ENCODE measurements at regions not wholly inside any gene's neighbourhood (a gene's known extent, or its start where the extent isn't known, plus 50 kb on each side); places are given as distances from the start of the nearest gene placed in this dataset.

DNA sequence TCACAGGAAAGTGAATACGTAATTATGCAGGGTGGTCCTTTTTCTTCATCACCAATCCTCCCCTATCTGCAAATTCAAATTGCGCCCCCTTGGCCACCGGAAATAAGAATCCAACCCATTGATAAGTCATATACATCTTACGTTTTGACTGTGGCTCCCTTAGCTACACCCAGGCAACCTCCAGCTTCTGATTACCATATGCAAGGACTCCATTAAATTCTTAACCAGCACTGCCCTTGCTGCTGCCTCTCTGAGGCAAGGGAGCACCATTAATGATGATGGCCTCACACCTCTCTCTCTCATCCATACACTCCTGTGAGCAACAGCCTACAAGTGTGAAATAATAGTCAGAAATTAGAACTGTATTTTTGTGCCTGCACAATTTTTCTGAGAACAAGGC lies 106.0 kb upstream of the NOCT start:
- Histone ChIP-seq H3K4me3 (no peak overlapping the region), H3K9me3 (no peaks in the 10 kb centered on the region), H3K36me3 (replicated peaks in 1 of 2; ENCODE audit: insufficient read depth in 1 of 2, low read depth in 2 of 2) (no peaks in the 10 kb centered on the region), H3K27ac (no peak overlapping the region), H3K27me3 (no peaks in the 10 kb centered on the region), H3K4me1 (peaks cover 26% of the 10 kb centered on the region)
- ATAC-seq (no peak), DNase-seq (no peak)
- 83 to 93% methylated on average over 4 of the region's 4 CpGs for WGBS, 2 donors
- intact Hi-C loops (cut with DNase I): no loop called here
- TF ChIP-seq POLR2A (IDR thresholded peaks at IDR 0.05): no peak
- TF ChIP-seq, protein P1, sequence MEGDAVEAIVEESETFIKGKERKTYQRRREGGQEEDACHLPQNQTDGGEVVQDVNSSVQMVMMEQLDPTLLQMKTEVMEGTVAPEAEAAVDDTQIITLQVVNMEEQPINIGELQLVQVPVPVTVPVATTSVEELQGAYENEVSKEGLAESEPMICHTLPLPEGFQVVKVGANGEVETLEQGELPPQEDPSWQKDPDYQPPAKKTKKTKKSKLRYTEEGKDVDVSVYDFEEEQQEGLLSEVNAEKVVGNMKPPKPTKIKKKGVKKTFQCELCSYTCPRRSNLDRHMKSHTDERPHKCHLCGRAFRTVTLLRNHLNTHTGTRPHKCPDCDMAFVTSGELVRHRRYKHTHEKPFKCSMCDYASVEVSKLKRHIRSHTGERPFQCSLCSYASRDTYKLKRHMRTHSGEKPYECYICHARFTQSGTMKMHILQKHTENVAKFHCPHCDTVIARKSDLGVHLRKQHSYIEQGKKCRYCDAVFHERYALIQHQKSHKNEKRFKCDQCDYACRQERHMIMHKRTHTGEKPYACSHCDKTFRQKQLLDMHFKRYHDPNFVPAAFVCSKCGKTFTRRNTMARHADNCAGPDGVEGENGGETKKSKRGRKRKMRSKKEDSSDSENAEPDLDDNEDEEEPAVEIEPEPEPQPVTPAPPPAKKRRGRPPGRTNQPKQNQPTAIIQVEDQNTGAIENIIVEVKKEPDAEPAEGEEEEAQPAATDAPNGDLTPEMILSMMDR (IDR thresholded peaks at IDR 0.05): no peak

DNA sequence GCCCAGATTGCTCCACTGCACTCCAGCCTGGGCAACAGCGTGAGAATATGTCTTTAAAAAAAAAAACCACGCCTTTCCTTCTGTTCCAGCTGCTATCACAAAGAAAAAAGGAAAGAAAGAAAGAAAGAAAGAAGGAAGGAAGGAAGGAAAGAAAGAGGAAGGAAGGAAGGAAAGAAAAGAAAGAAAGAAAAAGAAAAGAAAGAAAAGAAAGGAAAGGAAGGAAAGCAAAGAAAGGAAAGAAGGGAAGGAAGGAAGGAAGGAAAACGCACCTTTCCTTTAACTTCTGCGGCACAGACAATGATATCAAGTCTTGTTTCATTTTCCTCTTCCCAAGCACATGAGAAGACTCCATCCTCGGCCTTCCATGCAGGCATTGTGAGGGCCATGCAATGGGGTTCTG lies 107.4 kb upstream of the NOCT start:
- DNase-seq: no peak
- WGBS, 2 donors: 94 to 96% methylated on average over 5 of the region's 5 CpGs
- H3K4me3 ChIP-seq: no peak overlapping the region
- no peak for TF ChIP-seq POLR2A (IDR thresholded peaks at IDR 0.05)
- TF ChIP-seq, protein P1 (IDR thresholded peaks at IDR 0.05): no peak
- H3K27me3 ChIP-seq: no peaks in the 10 kb centered on the region
- H3K4me1 ChIP-seq: peaks cover 26% of the 10 kb centered on the region
- intact Hi-C loops (cut with DNase I): no loop called here
- no peaks in the 10 kb centered on the region for H3K9me3 ChIP-seq
- no peak for ATAC-seq
- H3K27ac ChIP-seq: no peak overlapping the region
- no peaks in the 10 kb centered on the region for H3K36me3 ChIP-seq (replicated peaks in 1 of 2; ENCODE audit: insufficient read depth in 1 of 2, low read depth in 2 of 2)

DNA sequence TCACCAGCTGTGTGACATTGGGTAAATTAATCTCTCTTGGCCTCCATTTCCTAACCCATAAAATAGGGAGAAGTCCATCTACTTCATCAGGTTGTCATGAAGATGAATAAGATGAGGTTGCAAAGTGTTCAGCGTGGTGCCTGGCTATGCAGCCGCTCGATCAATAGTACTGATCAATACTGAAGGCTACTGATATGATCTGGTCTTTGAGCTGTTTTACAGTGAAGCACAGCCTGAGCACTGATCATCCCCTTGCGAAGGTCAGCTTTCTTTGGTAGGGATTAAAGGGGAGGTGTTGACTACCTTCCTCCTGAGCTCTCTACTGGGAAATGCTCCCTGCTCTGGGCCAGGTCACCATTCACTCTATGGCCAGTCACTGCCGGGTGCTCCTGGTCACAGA lies 108.4 kb upstream of the NOCT start:
- WGBS, 2 donors: 87 to 90% methylated on average over 5 of the region's 5 CpGs
- H3K27me3 ChIP-seq: no peaks in the 10 kb centered on the region
- no peaks in the 10 kb centered on the region for H3K9me3 ChIP-seq
- H3K27ac ChIP-seq: no peak overlapping the region
- no peak overlapping the region for H3K4me3 ChIP-seq
- TF ChIP-seq, protein P1 (IDR thresholded peaks at IDR 0.05): no peak
- no peak for TF ChIP-seq POLR2A (IDR thresholded peaks at IDR 0.05)
- DNase-seq (no peak), ATAC-seq (no peak)
- H3K36me3 ChIP-seq (replicated peaks in 1 of 2; ENCODE audit: insufficient read depth in 1 of 2, low read depth in 2 of 2): no peaks in the 10 kb centered on the region
- peaks cover 22% of the 10 kb centered on the region for H3K4me1 ChIP-seq
- intact Hi-C loops (cut with DNase I): no loop called here

DNA sequence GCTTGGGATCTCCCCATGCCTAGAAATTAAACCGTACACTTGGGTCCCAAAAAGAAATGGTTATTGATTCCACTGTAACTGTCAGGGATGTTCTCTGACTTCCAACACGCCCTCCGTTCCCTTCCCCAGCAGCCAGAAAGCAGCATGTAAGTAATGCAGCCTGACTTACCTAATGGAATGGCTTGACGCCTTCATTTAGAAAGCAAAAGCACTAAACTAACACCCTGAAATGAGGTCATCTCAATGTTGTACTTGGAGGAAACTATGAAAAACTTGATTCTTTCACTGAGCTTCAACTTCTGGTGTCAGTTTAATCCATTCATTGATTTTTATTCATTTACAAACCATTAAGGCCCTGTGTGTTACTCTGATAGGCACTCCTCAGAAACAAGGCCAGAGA lies 110.8 kb upstream of the NOCT start:
- Histone ChIP-seq H3K4me1 (no peaks in the 10 kb centered on the region), H3K4me3 (no peak overlapping the region), H3K36me3 (replicated peaks in 1 of 2; ENCODE audit: insufficient read depth in 1 of 2, low read depth in 2 of 2) (no peaks in the 10 kb centered on the region), H3K9me3 (no peaks in the 10 kb centered on the region), H3K27me3 (no peaks in the 10 kb centered on the region), H3K27ac (no peak overlapping the region)
- no peak for TF ChIP-seq POLR2A (IDR thresholded peaks at IDR 0.05)
- TF ChIP-seq, protein P1 (IDR thresholded peaks at IDR 0.05): no peak
- DNase-seq (no peak), ATAC-seq (no peak)
- intact Hi-C loops (cut with DNase I): no loop called here
- 89 to 91% methylated on average over 4 of the region's 4 CpGs for WGBS, 2 donors

DNA sequence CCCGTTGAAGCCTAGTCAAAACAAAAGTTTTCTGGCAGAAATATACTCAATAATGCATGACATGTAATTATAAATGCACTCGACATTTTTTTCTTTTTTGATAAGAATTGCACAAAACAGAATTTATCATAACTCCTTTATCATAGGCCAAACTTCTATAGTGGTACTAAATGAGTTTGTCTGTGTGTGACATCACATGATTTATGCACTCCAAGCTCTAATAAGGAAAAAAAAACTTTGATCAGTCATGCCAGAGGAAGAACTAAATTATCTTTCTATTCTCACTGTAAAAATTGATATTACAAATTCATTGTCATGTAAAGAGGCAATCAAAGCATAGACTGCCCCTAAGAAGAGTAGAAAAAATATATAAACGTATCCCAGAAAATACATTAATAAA lies 112.4 kb upstream of the NOCT start:
- no peak for TF ChIP-seq POLR2A (IDR thresholded peaks at IDR 0.05)
- TF ChIP-seq, protein P1 (IDR thresholded peaks at IDR 0.05): no peak
- Histone ChIP-seq H3K27me3 (no peaks in the 10 kb centered on the region), H3K36me3 (replicated peaks in 1 of 2; ENCODE audit: insufficient read depth in 1 of 2, low read depth in 2 of 2) (no peaks in the 10 kb centered on the region), H3K27ac (no peak overlapping the region), H3K9me3 (no peaks in the 10 kb centered on the region), H3K4me1 (no peaks in the 10 kb centered on the region), H3K4me3 (no peak overlapping the region)
- 49 to 50% methylated on average over 3 of the region's 3 CpGs for WGBS, 2 donors
- DNase-seq (no peak), ATAC-seq (no peak)
- intact Hi-C loops (cut with DNase I): no loop called here
